ENCODE measurements at regions not wholly inside any gene's neighbourhood (a gene's known extent, or its start where the extent isn't known, plus 50 kb on each side); places are given as distances from the start of the nearest gene placed in this dataset.

DNA sequence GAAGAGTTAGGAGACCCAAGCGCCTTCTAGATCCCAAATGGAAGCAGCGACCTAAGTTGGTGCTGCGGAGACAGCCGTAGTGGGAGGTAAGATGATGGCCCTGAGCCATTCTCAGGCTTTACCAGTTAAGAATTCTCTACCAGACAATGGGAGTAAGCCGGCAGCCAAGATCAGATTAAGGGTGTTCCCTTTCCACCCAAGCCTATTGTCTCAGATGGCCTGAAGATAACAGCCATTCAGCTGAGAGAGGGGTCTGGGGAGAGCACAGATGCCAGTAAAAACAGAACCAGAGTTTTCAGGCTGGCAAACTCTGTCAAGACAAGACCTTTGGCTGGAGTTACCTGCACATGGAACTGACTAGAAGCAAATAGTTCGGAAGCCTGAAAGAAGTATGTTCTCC is 191.7 kb upstream of the HAAO start:
- Histone ChIP-seq H3K4me2 (ENCODE audit: low read length) (no peak overlapping the region), H2AFZ (ENCODE audit: low read depth, low read length, poor library complexity, severe bottlenecking) (no peak overlapping the region), H3K27me3 (ENCODE audit: insufficient read depth, low read length) (no peaks in the 10 kb centered on the region), H3K4me3 (replicated peaks in 1 of 2; ENCODE audit: low read depth in 1 of 2, low read length in 2 of 2) (no peak overlapping the region), H3K9ac (ENCODE audit: low read length) (no peak overlapping the region), H3K79me2 (ENCODE audit: insufficient read depth, low read length) (no peaks in the 10 kb centered on the region), H3K4me1 (ENCODE audit: control insufficient read depth in 1 of 2, insufficient read depth in 2 of 2, low read length in 2 of 2) (peaks cover 11 to 19% of the 10 kb centered on the region in 2 experiments), H3K9me2 (ENCODE audit: insufficient read depth) (no peaks in the 10 kb centered on the region), H3K27ac (ENCODE audit: low read depth, low read length) (no peak overlapping the region), H3K9me3 (ENCODE audit: control insufficient read depth in 1 of 2, insufficient read depth in 1 of 2, low read depth in 1 of 2, low read length in 2 of 2) (no peaks in the 10 kb centered on the region), H3K36me3 (ENCODE audit: control insufficient read depth in 1 of 2, insufficient read depth in 2 of 2, low read length in 2 of 2) (no peaks in the 10 kb centered on the region), H4K20me1 (ENCODE audit: insufficient read depth) (no peaks in the 10 kb centered on the region)
- ATAC-seq (no peak), DNase-seq (ENCODE audit: low read depth, low spot score) (no peak)
- POLR2A ChIA-PET: no interaction called here
- BruUV-seq (replicated peaks): no TSS peak
- intact Hi-C loops (cut with micrococcal nuclease): no loop called here
- TF ChIP-seq FOSL1 (IDR thresholded peaks at IDR 0.05; ENCODE audit: low read depth) (no peak), CEBPB (IDR thresholded peaks at IDR 0.05; ENCODE audit: low read depth) (no peak)
- TF ChIP-seq, protein P1, sequence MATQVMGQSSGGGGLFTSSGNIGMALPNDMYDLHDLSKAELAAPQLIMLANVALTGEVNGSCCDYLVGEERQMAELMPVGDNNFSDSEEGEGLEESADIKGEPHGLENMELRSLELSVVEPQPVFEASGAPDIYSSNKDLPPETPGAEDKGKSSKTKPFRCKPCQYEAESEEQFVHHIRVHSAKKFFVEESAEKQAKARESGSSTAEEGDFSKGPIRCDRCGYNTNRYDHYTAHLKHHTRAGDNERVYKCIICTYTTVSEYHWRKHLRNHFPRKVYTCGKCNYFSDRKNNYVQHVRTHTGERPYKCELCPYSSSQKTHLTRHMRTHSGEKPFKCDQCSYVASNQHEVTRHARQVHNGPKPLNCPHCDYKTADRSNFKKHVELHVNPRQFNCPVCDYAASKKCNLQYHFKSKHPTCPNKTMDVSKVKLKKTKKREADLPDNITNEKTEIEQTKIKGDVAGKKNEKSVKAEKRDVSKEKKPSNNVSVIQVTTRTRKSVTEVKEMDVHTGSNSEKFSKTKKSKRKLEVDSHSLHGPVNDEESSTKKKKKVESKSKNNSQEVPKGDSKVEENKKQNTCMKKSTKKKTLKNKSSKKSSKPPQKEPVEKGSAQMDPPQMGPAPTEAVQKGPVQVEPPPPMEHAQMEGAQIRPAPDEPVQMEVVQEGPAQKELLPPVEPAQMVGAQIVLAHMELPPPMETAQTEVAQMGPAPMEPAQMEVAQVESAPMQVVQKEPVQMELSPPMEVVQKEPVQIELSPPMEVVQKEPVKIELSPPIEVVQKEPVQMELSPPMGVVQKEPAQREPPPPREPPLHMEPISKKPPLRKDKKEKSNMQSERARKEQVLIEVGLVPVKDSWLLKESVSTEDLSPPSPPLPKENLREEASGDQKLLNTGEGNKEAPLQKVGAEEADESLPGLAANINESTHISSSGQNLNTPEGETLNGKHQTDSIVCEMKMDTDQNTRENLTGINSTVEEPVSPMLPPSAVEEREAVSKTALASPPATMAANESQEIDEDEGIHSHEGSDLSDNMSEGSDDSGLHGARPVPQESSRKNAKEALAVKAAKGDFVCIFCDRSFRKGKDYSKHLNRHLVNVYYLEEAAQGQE (IDR thresholded peaks at IDR 0.05; ENCODE audit: low read depth): no peak
- RAD21 ChIA-PET (ENCODE audit: low non-redundant PET in 1 of 2, low total read pairs in 2 of 2, uncharacterized antibody in 2 of 2, unreplicated experiment in 2 of 2): no interaction called here
- CTCF ChIA-PET: no interaction called here

DNA sequence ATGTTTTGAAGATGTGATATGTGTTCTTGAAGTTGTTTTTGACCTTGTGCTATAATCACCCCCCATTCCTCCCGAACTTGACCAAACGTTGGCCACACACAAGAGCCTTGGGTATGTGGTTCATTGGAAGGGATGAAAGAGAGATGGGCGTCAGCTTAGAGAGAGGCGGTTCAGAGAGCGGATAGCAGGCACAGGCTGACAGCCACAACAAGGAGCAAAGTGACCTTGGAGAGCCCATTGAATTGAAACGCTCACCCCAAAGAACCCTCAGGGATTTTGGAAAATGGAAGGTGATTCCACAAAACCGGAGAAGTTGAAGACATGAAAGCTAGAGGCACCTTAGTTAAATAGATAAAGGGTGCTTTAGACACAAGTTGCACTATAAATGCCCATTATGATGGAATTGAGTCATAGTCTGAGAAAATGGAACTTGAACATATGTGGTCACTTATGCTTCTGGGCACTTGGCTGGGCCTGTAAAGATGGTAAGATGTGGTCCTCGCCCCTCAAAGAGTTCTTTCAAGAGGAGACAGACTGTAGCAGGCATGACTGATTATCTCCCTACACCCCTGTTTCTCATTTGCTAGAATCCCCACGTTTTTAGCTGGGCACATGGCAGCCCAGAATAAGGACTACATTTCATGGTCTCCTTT is 188.5 kb upstream of the HAAO start:
- no peak overlapping the region for H3K9ac ChIP-seq (ENCODE audit: low read length)
- H3K9me2 ChIP-seq (ENCODE audit: insufficient read depth): no peaks in the 10 kb centered on the region
- ChIA-PET CTCF (no interaction called here), POLR2A (no interaction called here), RAD21 (ENCODE audit: low non-redundant PET in 1 of 2, low total read pairs in 2 of 2, uncharacterized antibody in 2 of 2, unreplicated experiment in 2 of 2) (no interaction called here)
- H3K4me1 ChIP-seq (ENCODE audit: control insufficient read depth in 1 of 2, insufficient read depth in 2 of 2, low read length in 2 of 2): no peaks in the 10 kb centered on the region
- no TSS peak for BruUV-seq (replicated peaks)
- no peak for ATAC-seq
- intact Hi-C loops (cut with micrococcal nuclease): no loop called here
- no peaks in the 10 kb centered on the region for H3K36me3 ChIP-seq (ENCODE audit: control insufficient read depth in 1 of 2, insufficient read depth in 2 of 2, low read length in 2 of 2)
- H4K20me1 ChIP-seq (ENCODE audit: insufficient read depth): no peaks in the 10 kb centered on the region
- no peak overlapping the region for H3K27ac ChIP-seq (ENCODE audit: low read depth, low read length)
- DNase-seq (ENCODE audit: low read depth, low spot score): no peak
- no peak overlapping the region for H3K4me2 ChIP-seq (ENCODE audit: low read length)
- no peak for TF ChIP-seq JUND (IDR thresholded peaks at IDR 0.05)
- TF ChIP-seq FOSL1 (IDR thresholded peaks at IDR 0.05; ENCODE audit: low read depth): no peak
- TF ChIP-seq, protein P2, sequence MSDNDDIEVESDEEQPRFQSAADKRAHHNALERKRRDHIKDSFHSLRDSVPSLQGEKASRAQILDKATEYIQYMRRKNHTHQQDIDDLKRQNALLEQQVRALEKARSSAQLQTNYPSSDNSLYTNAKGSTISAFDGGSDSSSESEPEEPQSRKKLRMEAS (IDR thresholded peaks at IDR 0.05): no peak
- no peak for TF ChIP-seq RAD21 (IDR thresholded peaks at IDR 0.05; ENCODE audit: low read depth)
- no peaks in the 10 kb centered on the region for H3K27me3 ChIP-seq (ENCODE audit: insufficient read depth, low read length)
- H3K4me3 ChIP-seq (replicated peaks in 1 of 2; ENCODE audit: low read depth in 1 of 2, low read length in 2 of 2): no peak overlapping the region
- H3K79me2 ChIP-seq (ENCODE audit: insufficient read depth, low read length): no peaks in the 10 kb centered on the region
- no peaks in the 10 kb centered on the region for H3K9me3 ChIP-seq (ENCODE audit: control insufficient read depth in 1 of 2, insufficient read depth in 1 of 2, low read depth in 1 of 2, low read length in 2 of 2)
- H2AFZ ChIP-seq (ENCODE audit: low read depth, low read length, poor library complexity, severe bottlenecking): no peak overlapping the region
